Neuronal stem cell (in vitro differentiated cells): ENCODE measurements at regions not wholly inside any gene's neighbourhood (a gene's known extent, or its start where the extent isn't known, plus 50 kb on each side); places are given as distances from the start of the nearest gene placed in this dataset.

Source experiments
- DNase-seq: peaks from one replicate; pipeline ENCODE4 v3.0.0-alpha.2; 2013; ENCODE audit warnings: low spot score
- H2AFZ ChIP-seq: one replicate; pipeline ENCODE4 v1.6.1; 2013; ENCODE audit warnings: mild to moderate bottlenecking, low read length, inconsistent platforms
- H2AK5ac ChIP-seq: 2 replicates; pipeline ENCODE4 v1.6.1; 2013; ENCODE audit warnings: low read depth, mild to moderate bottlenecking, inconsistent platforms, low read length, moderate library complexity, mixed read lengths
- H2BK120ac ChIP-seq: 2 replicates; pipeline ENCODE4 v1.6.1; 2013; ENCODE audit warnings: low read depth, mild to moderate bottlenecking, inconsistent platforms, low read length, moderate library complexity, mixed read lengths
- H2BK12ac ChIP-seq: one replicate; pipeline ENCODE4 v1.6.1; 2013; ENCODE audit warnings: low read length, inconsistent platforms
- H2BK15ac ChIP-seq: 2 replicates; pipeline ENCODE4 v1.6.1; 2013; ENCODE audit warnings: mild to moderate bottlenecking, low read length, inconsistent platforms, mixed read lengths
- H2BK5ac ChIP-seq: one replicate; pipeline ENCODE4 v1.6.1; 2013; ENCODE audit warnings: inconsistent platforms, mild to moderate bottlenecking, low read length, moderate library complexity
- H3K14ac ChIP-seq: one replicate; pipeline ENCODE4 v1.6.1; 2013; ENCODE audit warnings: low read length, inconsistent platforms
- H3K18ac ChIP-seq: 2 replicates; pipeline ENCODE4 v1.6.1; 2013; ENCODE audit warnings: low read length, inconsistent platforms
- H3K23ac ChIP-seq: 2 replicates; pipeline ENCODE4 v1.6.1; 2013; ENCODE audit warnings: low read depth, mild to moderate bottlenecking, mixed read lengths, low read length, inconsistent platforms; ENCODE audit not compliant: poor library complexity
- H3K27ac ChIP-seq: replicated peaks from 3 replicates; pipeline ENCODE4 v1.5.1; 2013; ENCODE audit warnings: low read length, inconsistent platforms
- H3K27me3 ChIP-seq, 3 experiments: 2 replicates each; pipeline ENCODE4 v1.6.1; 2013; ENCODE audit warnings: low read length in 3 of 3, mild to moderate bottlenecking in 2 of 3, inconsistent platforms in 1 of 3, low read depth in 1 of 3, mixed read lengths in 1 of 3, moderate library complexity in 1 of 3; ENCODE audit not compliant: control insufficient read depth in 3 of 3, insufficient read depth in 3 of 3
- H3K36me3 ChIP-seq, 2 donors: replicated peaks in 1 of 2; 2 replicates each; pipeline ENCODE4 v1.6.1; 2013; ENCODE audit warnings: low read length in 2 of 2; ENCODE audit not compliant: control insufficient read depth in 2 of 2, insufficient read depth in 2 of 2
- H3K4ac ChIP-seq: 2 replicates; pipeline ENCODE4 v1.6.1; 2013; ENCODE audit warnings: inconsistent platforms, mild to moderate bottlenecking, low read length, moderate library complexity
- H3K4me1 ChIP-seq, 2 donors: 1 replicate in 1 of 2; 2 replicates in 1 of 2; pipeline ENCODE4 v1.6.1; 2013; ENCODE audit warnings: low read length in 2 of 2, low read depth in 1 of 2; ENCODE audit not compliant: control insufficient read depth in 2 of 2, insufficient read depth in 1 of 2
- H3K4me2 ChIP-seq: one replicate; pipeline ENCODE4 v1.6.1; 2013; ENCODE audit warnings: mild to moderate bottlenecking, low read length, inconsistent platforms; ENCODE audit not compliant: insufficient read depth, poor library complexity, severe bottlenecking
- H3K4me3 ChIP-seq, 2 donors: 2 replicates each; pipeline ENCODE4 v1.5.1; 2013; ENCODE audit warnings: low read length in 2 of 2, mild to moderate bottlenecking in 2 of 2, inconsistent platforms in 1 of 2, moderate library complexity in 1 of 2
- H3K79me1 ChIP-seq: one replicate; pipeline ENCODE4 v1.6.1; 2013; ENCODE audit warnings: low read depth, mild to moderate bottlenecking, inconsistent platforms, low read length, moderate library complexity
- H3K9ac ChIP-seq: one replicate; pipeline ENCODE4 v1.6.1; 2013; ENCODE audit warnings: mild to moderate bottlenecking, low read depth, low read length, inconsistent platforms; ENCODE audit not compliant: poor library complexity
- H3K9me3 ChIP-seq, 2 donors: replicated peaks in 1 of 2; 2 replicates each; pipeline versions ENCODE3 to v1.6.1; 2013; ENCODE audit warnings: low read length in 2 of 2, mild to moderate bottlenecking in 2 of 2, inconsistent platforms in 1 of 2, low read depth in 1 of 2, mixed read lengths in 1 of 2, moderate library complexity in 1 of 2; ENCODE audit not compliant: control insufficient read depth in 2 of 2, insufficient read depth in 1 of 2
- H4K8ac ChIP-seq: one replicate; pipeline ENCODE4 v1.6.1; 2013; ENCODE audit warnings: low read depth, mild to moderate bottlenecking, inconsistent platforms, low read length, moderate library complexity
- H4K91ac ChIP-seq: one replicate; pipeline ENCODE4 v1.6.1; 2013; ENCODE audit warnings: low read length, low read depth, mild to moderate bottlenecking, inconsistent platforms; ENCODE audit not compliant: poor library complexity
- WGBS, 2 donors: extraction: QIAGEN DNeasy Blood & Tissue Kit; methylation state at CpG; one replicate each; pipeline ENCODE4 v1.1.7; 2013; ENCODE audit warnings: missing lambda C conversion rate in 2 of 2, mixed read lengths in 1 of 2; ENCODE audit not compliant: insufficient read length in 2 of 2, insufficient replicate concordance in 1 of 2; ENCODE audit errors: extremely low coverage in 2 of 2; 5-methylcytosine and 5-hydroxymethylcytosine counted together

- Histone ChIP-seq H3K4me3 (no peak overlapping the region), H3K27ac (no peak overlapping the region), H3K18ac (no peak overlapping the region), H2AFZ (no peak overlapping the region), H2BK120ac (no peak overlapping the region), H3K36me3 (peaks cover 0 to 23% of the 10 kb centered on the region in 2 donors), H4K8ac (no peak overlapping the region), H3K23ac (no peak overlapping the region), H2BK12ac (no peak overlapping the region), H2BK15ac (no peak overlapping the region), H3K14ac (no peak overlapping the region), H3K4me1 (peaks cover 2 to 3% of the 10 kb centered on the region in 2 donors), H3K79me1 (peaks cover 1% of the 10 kb centered on the region), H3K4ac (no peak overlapping the region), H3K9me3 (no peaks in the 10 kb centered on the region), H3K4me2 (no peak overlapping the region), H2AK5ac (no peak overlapping the region), H4K91ac (no peak overlapping the region), H3K27me3 (no peaks in the 10 kb centered on the region), H2BK5ac (no peak overlapping the region), H3K9ac (no peak overlapping the region)
- DNase-seq = no peak
- WGBS, 2 donors = no CpG with 5 or more reads among the region's 4 CpGs
Measured at GRCh38 chr6:144728804-144729203, 443.7 kb downstream of the UTRN start.

- no peak overlapping the region for H3K4ac ChIP-seq
- H3K14ac ChIP-seq = no peak overlapping the region
- no peak overlapping the region for H2BK120ac ChIP-seq
- H3K27me3 ChIP-seq = no peaks in the 10 kb centered on the region
- no peak overlapping the region for H3K9ac ChIP-seq
- H2BK5ac ChIP-seq = no peak overlapping the region
- H3K27ac ChIP-seq = no peak overlapping the region
- H2BK12ac ChIP-seq = no peak overlapping the region
- H4K8ac ChIP-seq = no peak overlapping the region
- H2BK15ac ChIP-seq = no peak overlapping the region
- H3K4me2 ChIP-seq = no peak overlapping the region
- no peak overlapping the region for H2AK5ac ChIP-seq
- no peak for DNase-seq
- no peak overlapping the region for H3K18ac ChIP-seq
- H4K91ac ChIP-seq = no peak overlapping the region
- H3K79me1 ChIP-seq = peaks cover 1% of the 10 kb centered on the region
- H2AFZ ChIP-seq = no peak overlapping the region
- WGBS, 2 donors = no CpG with 5 or more reads among the region's 3 CpGs
- H3K9me3 ChIP-seq = no peaks in the 10 kb centered on the region
- peaks cover 2 to 3% of the 10 kb centered on the region in 2 donors for H3K4me1 ChIP-seq
- H3K4me3 ChIP-seq = no peak overlapping the region
- no peak overlapping the region for H3K23ac ChIP-seq
- H3K36me3 ChIP-seq = peaks cover 0 to 23% of the 10 kb centered on the region in 2 donors
Measured at GRCh38 chr6:144729502-144729901, 444.4 kb downstream of the UTRN start.

GRCh38 chr6:144730088-144730645 lies 445.0 kb downstream of the UTRN start:
- Histone ChIP-seq H2AK5ac (no peak overlapping the region), H3K27ac (no peak overlapping the region), H3K18ac (no peak overlapping the region), H3K14ac (no peak overlapping the region), H3K4ac (no peak overlapping the region), H2BK12ac (no peak overlapping the region), H3K9ac (no peak overlapping the region), H3K36me3 (peaks cover 0 to 23% of the 10 kb centered on the region in 2 donors), H3K4me2 (no peak overlapping the region), H3K27me3 (no peaks in the 10 kb centered on the region), H3K4me3 (no peak overlapping the region), H3K9me3 (no peaks in the 10 kb centered on the region), H3K23ac (no peak overlapping the region), H4K8ac (no peak overlapping the region), H2BK120ac (no peak overlapping the region), H3K79me1 (peaks cover under 1% of the 10 kb centered on the region), H2AFZ (no peak overlapping the region), H2BK15ac (no peak overlapping the region), H2BK5ac (no peak overlapping the region), H3K4me1 (peaks cover 2 to 3% of the 10 kb centered on the region in 2 donors), H4K91ac (no peak overlapping the region)
- no CpG with 5 or more reads among the region's 5 CpGs for WGBS, 2 donors
- DNase-seq = no peak

GRCh38 chr6:144731229-144731628 lies 446.1 kb downstream of the UTRN start:
- no peak overlapping the region for H3K4me3 ChIP-seq
- no peak overlapping the region for H3K27ac ChIP-seq
- no peak for DNase-seq
- no peak overlapping the region for H3K4me2 ChIP-seq
- no peak overlapping the region for H3K23ac ChIP-seq
- no peaks in the 10 kb centered on the region for H3K27me3 ChIP-seq
- H3K9ac ChIP-seq = no peak overlapping the region
- H3K4ac ChIP-seq = no peak overlapping the region
- H3K79me1 ChIP-seq = no peaks in the 10 kb centered on the region
- no peak overlapping the region for H2BK120ac ChIP-seq
- no peak overlapping the region for H2BK15ac ChIP-seq
- no peak overlapping the region for H4K8ac ChIP-seq
- no peak overlapping the region for H3K14ac ChIP-seq
- H2BK12ac ChIP-seq = no peak overlapping the region
- H3K36me3 ChIP-seq = peaks cover 0 to 23% of the 10 kb centered on the region in 2 donors
- peaks cover 0 to under 1% of the 10 kb centered on the region in 2 donors for H3K4me1 ChIP-seq
- H2AK5ac ChIP-seq = no peak overlapping the region
- no peak overlapping the region for H2AFZ ChIP-seq
- no peak overlapping the region for H3K18ac ChIP-seq
- WGBS, 2 donors = no CpG with 5 or more reads among the region's 3 CpGs
- no peak overlapping the region for H2BK5ac ChIP-seq
- no peak overlapping the region for H4K91ac ChIP-seq
- H3K9me3 ChIP-seq = no peaks in the 10 kb centered on the region
